OCI-LY7 (cell line): ENCODE measurements at regions not wholly inside any gene's neighbourhood (a gene's known extent, or its start where the extent isn't known, plus 50 kb on each side); places are given as distances from the start of the nearest gene placed in this dataset.

ENCODE experiments used
- BruUV-seq: library from RNA; stranded (reverse); fragments of 400-500 nt; replicated peaks from 2 replicates; lab custom pipeline; 2021; lab: Mats Ljungman, UMichigan
- CTCF ChIA-PET: fragments of 300-600 bp; sonication (Branson Sonifier 250); formaldehyde crosslinking; loops from one replicate; lab custom pipeline; 2022; ENCODE audit warnings: antibody characterized with exemption; ENCODE audit not compliant: unreplicated experiment; lab: Charles Lee
- POLR2A ChIA-PET: fragments of 300-600 bp; sonication (Branson Sonifier 250); formaldehyde crosslinking; loops from one replicate; lab custom pipeline; 2022; ENCODE audit warnings: antibody characterized with exemption; lab: Charles Lee
- DNase-seq: peaks from one replicate; pipeline ENCODE4 v3.0.0-alpha.2; 2015; ENCODE audit warnings: low spot score
- H2AFZ ChIP-seq: fragments of 200-600 bp; sonication (generic), shearing (Covaris generic); 2 replicates; pipeline ENCODE4 v1.6.1; 2014; ENCODE audit warnings: mild to moderate bottlenecking, antibody characterized with exemption, low read length, moderate library complexity
- H3K27ac ChIP-seq: fragments of 200-600 bp; sonication (generic); 2 replicates; pipeline ENCODE4 v1.5.1; 2014; ENCODE audit warnings: mixed run types, low read depth, mild to moderate bottlenecking, moderate library complexity, low read length, inconsistent platforms; ENCODE audit not compliant: poor library complexity, severe bottlenecking
- H3K36me3 ChIP-seq: fragments of 200-600 bp; sonication (generic); 2 replicates; pipeline ENCODE4 v1.6.1; 2014; ENCODE audit warnings: mild to moderate bottlenecking, antibody characterized with exemption, low read length, moderate library complexity, mixed read lengths; ENCODE audit not compliant: insufficient read depth
- H3K4me1 ChIP-seq: fragments of 200-600 bp; sonication (generic); 2 replicates; pipeline ENCODE4 v1.5.1; 2014; ENCODE audit warnings: mild to moderate bottlenecking, low read length; ENCODE audit not compliant: insufficient read depth, poor library complexity, severe bottlenecking
- H3K4me2 ChIP-seq: fragments of 200-600 bp; sonication (generic); 2 replicates; pipeline ENCODE4 v1.6.1; 2014; ENCODE audit warnings: mild to moderate bottlenecking, low read length
- H3K4me3 ChIP-seq: fragments of 200-600 bp; sonication (generic); 2 replicates; pipeline ENCODE4 v1.5.1; 2014; ENCODE audit warnings: mild to moderate bottlenecking, low read depth, low read length; ENCODE audit not compliant: poor library complexity, severe bottlenecking
- H3K79me2 ChIP-seq: fragments of 200-600 bp; sonication (generic); 2 replicates; pipeline ENCODE4 v1.6.1; 2016; ENCODE audit warnings: low read depth, mild to moderate bottlenecking, low read length, moderate library complexity, mixed read lengths; ENCODE audit not compliant: insufficient read depth
- H3K9me2 ChIP-seq: fragments of 200-600 bp; sonication (generic); 2 replicates; pipeline ENCODE4 v1.6.1; 2016; ENCODE audit warnings: mild to moderate bottlenecking, low read length, mixed read lengths; ENCODE audit not compliant: insufficient read depth
- H3K9me3 ChIP-seq: fragments of 200-600 bp; sonication (generic); 2 replicates; pipeline ENCODE4 v1.6.1; 2014; ENCODE audit warnings: mild to moderate bottlenecking, mixed run types, low read length, mixed read lengths
- H4K20me1 ChIP-seq: fragments of 200-600 bp; sonication (generic); 2 replicates; pipeline ENCODE4 v1.6.1; 2014; ENCODE audit warnings: mild to moderate bottlenecking, antibody characterized with exemption, low read length, moderate library complexity, mixed read lengths; ENCODE audit not compliant: insufficient read depth
- EZH2phosphoT487 ChIP-seq: fragments of 200-600 bp; sonication (generic); IDR thresholded peaks from 2 replicates; pipeline ENCODE4 v1.6.1; 2018; ENCODE audit warnings: low read depth, borderline replicate concordance, mild to moderate bottlenecking, mixed run types, antibody characterized with exemption, low read length, moderate library complexity, mixed read lengths
- intact Hi-C: fragments of 100-400 bp; cut with micrococcal nuclease; formaldehyde crosslinking; loops from one replicate; pipeline ENCODE4 v1.10.0; 2022; ENCODE audit not compliant: unreplicated experiment
- TF ChIP-seq, protein P1 (sequence below): fragments of 200-600 bp; sonication (generic); conservative IDR thresholded peaks from 2 replicates; pipeline ENCODE4 v1.5.1; 2014; ENCODE audit warnings: mild to moderate bottlenecking, antibody characterized with exemption, low read length, moderate library complexity, mixed read lengths

DNA sequence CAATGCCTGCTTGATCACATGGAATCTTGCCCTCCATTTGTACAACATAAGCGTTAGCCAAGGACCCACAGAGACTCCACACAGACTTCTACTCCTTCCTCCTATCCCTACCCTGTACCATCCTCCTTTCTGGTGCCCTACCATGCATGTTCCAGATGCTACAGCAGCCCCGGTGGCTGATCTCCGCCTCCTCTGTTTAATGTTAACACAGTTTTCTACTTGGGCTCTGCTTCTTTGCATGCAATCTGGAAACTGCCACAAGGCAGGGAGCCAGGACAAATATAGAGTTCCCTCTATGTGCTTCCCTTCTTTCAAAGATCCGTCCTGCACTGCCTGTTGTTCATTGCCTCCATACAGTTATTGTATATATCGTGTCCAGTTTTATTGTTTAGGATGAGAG is 368.6 kb upstream of the TENM3 start:
- Histone ChIP-seq H3K36me3 (no peaks in the 10 kb centered on the region), H3K79me2 (no peaks in the 10 kb centered on the region), H3K4me3 (no peak overlapping the region), H3K27ac (no peak overlapping the region), H2AFZ (no peak overlapping the region), H3K9me2 (no peaks in the 10 kb centered on the region), H3K4me2 (no peak overlapping the region), H3K9me3 (no peaks in the 10 kb centered on the region), H3K4me1 (no peaks in the 10 kb centered on the region), H4K20me1 (no peaks in the 10 kb centered on the region)
- intact Hi-C loops = no loop called here
- TF ChIP-seq, protein P1, sequence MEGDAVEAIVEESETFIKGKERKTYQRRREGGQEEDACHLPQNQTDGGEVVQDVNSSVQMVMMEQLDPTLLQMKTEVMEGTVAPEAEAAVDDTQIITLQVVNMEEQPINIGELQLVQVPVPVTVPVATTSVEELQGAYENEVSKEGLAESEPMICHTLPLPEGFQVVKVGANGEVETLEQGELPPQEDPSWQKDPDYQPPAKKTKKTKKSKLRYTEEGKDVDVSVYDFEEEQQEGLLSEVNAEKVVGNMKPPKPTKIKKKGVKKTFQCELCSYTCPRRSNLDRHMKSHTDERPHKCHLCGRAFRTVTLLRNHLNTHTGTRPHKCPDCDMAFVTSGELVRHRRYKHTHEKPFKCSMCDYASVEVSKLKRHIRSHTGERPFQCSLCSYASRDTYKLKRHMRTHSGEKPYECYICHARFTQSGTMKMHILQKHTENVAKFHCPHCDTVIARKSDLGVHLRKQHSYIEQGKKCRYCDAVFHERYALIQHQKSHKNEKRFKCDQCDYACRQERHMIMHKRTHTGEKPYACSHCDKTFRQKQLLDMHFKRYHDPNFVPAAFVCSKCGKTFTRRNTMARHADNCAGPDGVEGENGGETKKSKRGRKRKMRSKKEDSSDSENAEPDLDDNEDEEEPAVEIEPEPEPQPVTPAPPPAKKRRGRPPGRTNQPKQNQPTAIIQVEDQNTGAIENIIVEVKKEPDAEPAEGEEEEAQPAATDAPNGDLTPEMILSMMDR = no peak
- TF ChIP-seq EZH2phosphoT487 = no peak
- DNase-seq = no peak
- CTCF ChIA-PET = no interaction called here
- POLR2A ChIA-PET = no interaction called here
- no TSS peak for BruUV-seq

GRCh38 chr4:181877329-181877848 is 365.8 kb upstream of the TENM3 start:
- CTCF ChIA-PET = no interaction called here
- Histone ChIP-seq H4K20me1 (no peaks in the 10 kb centered on the region), H3K9me3 (no peaks in the 10 kb centered on the region), H3K79me2 (no peaks in the 10 kb centered on the region), H3K27ac (no peak overlapping the region), H3K4me2 (no peak overlapping the region), H3K4me3 (no peak overlapping the region), H3K9me2 (no peaks in the 10 kb centered on the region), H3K36me3 (no peaks in the 10 kb centered on the region), H2AFZ (no peak overlapping the region), H3K4me1 (no peaks in the 10 kb centered on the region)
- DNase-seq = no peak
- BruUV-seq = no TSS peak
- intact Hi-C loops = no loop called here
- no peak for TF ChIP-seq EZH2phosphoT487
- TF ChIP-seq, protein P1 = no peak
- POLR2A ChIA-PET = no interaction called here

DNA sequence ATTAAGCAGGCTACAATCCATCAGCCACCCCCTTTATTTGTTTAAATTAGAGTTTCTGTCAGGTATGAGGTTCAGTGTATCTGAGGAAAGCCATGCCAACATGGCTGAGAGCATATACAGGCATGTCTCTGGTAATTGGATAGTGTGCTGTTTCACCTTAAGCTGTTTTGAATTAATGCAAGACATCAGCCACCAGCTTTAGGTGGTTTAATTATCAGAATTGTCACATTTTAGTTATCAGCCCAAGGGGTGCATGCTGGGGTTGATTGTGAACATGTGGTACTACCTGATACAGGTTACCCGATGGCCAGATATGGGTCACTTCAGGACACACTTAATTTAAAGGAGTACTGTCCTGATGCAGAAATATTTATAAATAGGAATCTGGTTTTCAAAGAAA is 353.2 kb upstream of the TENM3 start:
- intact Hi-C loops = no loop called here
- BruUV-seq = no TSS peak
- H3K4me1 ChIP-seq = no peaks in the 10 kb centered on the region
- no peaks in the 10 kb centered on the region for H3K79me2 ChIP-seq
- H3K4me3 ChIP-seq = no peak overlapping the region
- no peak for TF ChIP-seq EZH2phosphoT487
- TF ChIP-seq, protein P1 = no peak
- no peak overlapping the region for H3K27ac ChIP-seq
- no peaks in the 10 kb centered on the region for H3K9me3 ChIP-seq
- DNase-seq = no peak
- ChIA-PET CTCF (no interaction called here), POLR2A (no interaction called here)
- no peaks in the 10 kb centered on the region for H4K20me1 ChIP-seq
- H3K9me2 ChIP-seq = no peaks in the 10 kb centered on the region
- H3K4me2 ChIP-seq = no peak overlapping the region
- H3K36me3 ChIP-seq = no peaks in the 10 kb centered on the region
- no peak overlapping the region for H2AFZ ChIP-seq
